ENCODE measurements at regions not wholly inside any gene's neighbourhood (a gene's known extent, or its start where the extent isn't known, plus 50 kb on each side); places are given as distances from the start of the nearest gene placed in this dataset.

DNA sequence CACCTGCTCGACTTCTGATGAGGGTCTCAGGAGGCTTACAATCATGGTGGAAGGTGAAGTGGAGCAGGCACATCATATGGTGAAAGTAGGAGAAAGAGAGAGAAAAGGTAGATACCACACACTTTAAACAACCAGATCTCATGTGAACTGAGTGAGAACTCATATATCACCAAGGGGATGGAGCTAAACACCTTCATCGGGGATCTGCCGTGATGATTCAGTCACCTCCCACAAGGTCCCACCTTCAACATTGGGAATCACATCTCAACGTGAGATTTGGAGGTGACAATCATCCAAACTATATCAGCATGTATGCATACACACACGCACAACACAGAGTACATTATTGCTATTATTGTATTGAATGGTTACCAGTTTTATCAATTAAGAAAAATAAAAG, 453.3 kb upstream of the NRSN1 start:
- no peak overlapping the region for H3K27ac ChIP-seq
- H3K36me3 ChIP-seq = no peaks in the 10 kb centered on the region
- no peak overlapping the region for H3K4me3 ChIP-seq (ENCODE audit: low read depth, low read length)
- TF ChIP-seq, protein P1, sequence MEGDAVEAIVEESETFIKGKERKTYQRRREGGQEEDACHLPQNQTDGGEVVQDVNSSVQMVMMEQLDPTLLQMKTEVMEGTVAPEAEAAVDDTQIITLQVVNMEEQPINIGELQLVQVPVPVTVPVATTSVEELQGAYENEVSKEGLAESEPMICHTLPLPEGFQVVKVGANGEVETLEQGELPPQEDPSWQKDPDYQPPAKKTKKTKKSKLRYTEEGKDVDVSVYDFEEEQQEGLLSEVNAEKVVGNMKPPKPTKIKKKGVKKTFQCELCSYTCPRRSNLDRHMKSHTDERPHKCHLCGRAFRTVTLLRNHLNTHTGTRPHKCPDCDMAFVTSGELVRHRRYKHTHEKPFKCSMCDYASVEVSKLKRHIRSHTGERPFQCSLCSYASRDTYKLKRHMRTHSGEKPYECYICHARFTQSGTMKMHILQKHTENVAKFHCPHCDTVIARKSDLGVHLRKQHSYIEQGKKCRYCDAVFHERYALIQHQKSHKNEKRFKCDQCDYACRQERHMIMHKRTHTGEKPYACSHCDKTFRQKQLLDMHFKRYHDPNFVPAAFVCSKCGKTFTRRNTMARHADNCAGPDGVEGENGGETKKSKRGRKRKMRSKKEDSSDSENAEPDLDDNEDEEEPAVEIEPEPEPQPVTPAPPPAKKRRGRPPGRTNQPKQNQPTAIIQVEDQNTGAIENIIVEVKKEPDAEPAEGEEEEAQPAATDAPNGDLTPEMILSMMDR (IDR thresholded peaks at IDR 0.05; ENCODE audit: low read depth, low read length) = no peak
- DNase-seq = no peak
- no peaks in the 10 kb centered on the region for H3K27me3 ChIP-seq (ENCODE audit: insufficient read depth, low read depth, severe bottlenecking)
- peaks cover 22% of the 10 kb centered on the region for H3K9me3 ChIP-seq (ENCODE audit: severe bottlenecking)

DNA sequence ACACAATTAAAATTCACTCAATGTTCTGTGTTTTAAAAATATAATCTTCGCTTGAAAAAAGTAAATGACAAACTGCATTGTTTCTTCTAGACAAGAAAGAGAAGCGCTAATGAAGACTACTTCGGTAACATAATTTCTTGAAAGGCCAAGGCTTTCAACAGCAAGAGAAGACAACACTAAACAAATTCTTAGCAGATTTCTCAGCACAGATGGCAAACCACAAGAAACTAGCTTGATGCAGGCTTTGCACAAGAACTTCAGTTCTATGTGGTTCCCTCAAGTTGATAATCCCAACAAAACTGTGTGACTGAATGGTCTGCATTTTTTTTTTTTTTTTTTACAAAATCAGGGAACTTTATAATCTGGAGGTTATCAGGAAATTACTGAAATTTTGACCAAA, 447.4 kb upstream of the NRSN1 start:
- H3K9me3 ChIP-seq (ENCODE audit: severe bottlenecking) = no peaks in the 10 kb centered on the region
- no peaks in the 10 kb centered on the region for H3K27me3 ChIP-seq (ENCODE audit: insufficient read depth, low read depth, severe bottlenecking)
- H3K27ac ChIP-seq = no peak overlapping the region
- no peak overlapping the region for H3K4me3 ChIP-seq (ENCODE audit: low read depth, low read length)
- TF ChIP-seq, protein P1 (IDR thresholded peaks at IDR 0.05; ENCODE audit: low read depth, low read length) = no peak
- no peak for DNase-seq
- H3K36me3 ChIP-seq = no peaks in the 10 kb centered on the region

DNA sequence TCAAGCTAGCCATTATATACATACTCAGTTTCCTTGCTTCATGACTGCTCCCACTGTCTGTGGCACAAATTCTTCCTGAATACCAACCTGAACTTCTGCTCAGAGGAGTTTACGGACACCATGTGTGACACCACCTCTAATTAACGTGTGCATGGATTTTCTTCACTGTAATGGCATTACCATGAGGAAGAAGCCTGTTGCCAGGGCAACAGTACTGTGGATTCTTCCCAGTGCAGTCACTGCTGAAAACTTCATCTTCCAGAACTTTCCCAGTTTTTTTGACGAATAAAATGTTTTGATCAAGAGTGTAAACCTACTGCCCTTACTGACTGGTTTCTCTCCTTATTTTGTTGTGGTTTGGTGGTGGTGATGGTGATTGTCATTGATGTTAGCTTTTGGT, 444.3 kb upstream of the NRSN1 start:
- H3K27ac ChIP-seq = no peak overlapping the region
- TF ChIP-seq, protein P1 (IDR thresholded peaks at IDR 0.05; ENCODE audit: low read depth, low read length) = no peak
- H3K9me3 ChIP-seq (ENCODE audit: severe bottlenecking) = no peaks in the 10 kb centered on the region
- no peak for DNase-seq
- no peak overlapping the region for H3K4me3 ChIP-seq (ENCODE audit: low read depth, low read length)
- H3K27me3 ChIP-seq (ENCODE audit: insufficient read depth, low read depth, severe bottlenecking) = no peaks in the 10 kb centered on the region
- no peaks in the 10 kb centered on the region for H3K36me3 ChIP-seq

DNA sequence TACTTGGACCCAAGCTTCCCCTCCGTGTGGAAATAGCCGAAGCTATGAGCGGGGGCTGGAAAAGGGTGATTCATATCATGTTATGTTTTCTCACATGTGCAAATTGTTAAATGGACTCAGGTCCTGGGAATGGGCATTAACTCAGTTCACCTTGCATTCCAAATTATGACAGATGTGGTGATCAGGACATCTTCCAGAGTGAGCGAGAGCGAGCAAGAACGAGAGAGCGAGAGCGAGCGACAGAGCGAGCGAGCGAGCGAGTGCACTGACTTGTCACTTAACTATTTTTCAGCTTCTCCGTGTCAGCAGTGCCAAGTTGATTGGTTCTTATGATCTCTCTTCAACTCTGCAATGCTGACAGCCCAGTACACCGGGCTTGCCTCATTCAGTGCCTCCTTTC, 437.4 kb upstream of the NRSN1 start:
- Histone ChIP-seq H3K4me3 (ENCODE audit: low read depth, low read length) (no peak overlapping the region), H3K36me3 (no peaks in the 10 kb centered on the region), H3K27me3 (ENCODE audit: insufficient read depth, low read depth, severe bottlenecking) (no peaks in the 10 kb centered on the region), H3K9me3 (ENCODE audit: severe bottlenecking) (no peaks in the 10 kb centered on the region), H3K27ac (no peak overlapping the region)
- DNase-seq = no peak
- TF ChIP-seq, protein P1 (IDR thresholded peaks at IDR 0.05; ENCODE audit: low read depth, low read length) = no peak

DNA sequence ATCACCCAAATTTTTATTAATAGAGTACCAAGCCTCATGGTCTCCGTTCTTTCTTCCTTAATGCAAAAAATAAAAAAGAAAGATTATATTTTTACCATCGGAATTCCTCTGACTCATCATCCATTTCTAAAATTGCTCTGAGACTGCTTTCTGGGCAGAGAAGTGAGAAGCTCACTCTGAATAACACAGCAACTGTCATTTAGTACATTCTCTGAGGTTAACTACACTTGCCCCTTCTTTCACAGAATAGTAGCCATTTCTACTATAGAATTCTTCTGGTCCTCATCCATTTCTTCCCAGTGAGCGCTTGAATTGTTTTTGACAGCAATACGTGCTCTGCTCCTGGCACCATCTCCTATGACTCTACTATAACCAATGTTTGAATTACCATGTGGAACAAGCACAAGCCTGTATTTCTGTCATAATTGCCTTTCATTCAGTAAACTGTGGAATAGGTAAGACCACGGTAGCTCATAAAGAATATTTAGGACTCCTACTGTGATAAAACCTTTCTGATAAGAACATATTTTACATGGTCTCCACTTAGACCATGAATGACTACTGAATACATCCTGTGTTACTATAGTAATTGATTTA, 435.5 kb upstream of the NRSN1 start:
- H3K27ac ChIP-seq = no peak overlapping the region
- H3K27me3 ChIP-seq (ENCODE audit: insufficient read depth, low read depth, severe bottlenecking) = no peaks in the 10 kb centered on the region
- no peak for DNase-seq
- H3K9me3 ChIP-seq (ENCODE audit: severe bottlenecking) = no peaks in the 10 kb centered on the region
- H3K4me3 ChIP-seq (ENCODE audit: low read depth, low read length) = no peak overlapping the region
- H3K36me3 ChIP-seq = no peaks in the 10 kb centered on the region
- TF ChIP-seq, protein P1 (IDR thresholded peaks at IDR 0.05; ENCODE audit: low read depth, low read length) = no peak

DNA sequence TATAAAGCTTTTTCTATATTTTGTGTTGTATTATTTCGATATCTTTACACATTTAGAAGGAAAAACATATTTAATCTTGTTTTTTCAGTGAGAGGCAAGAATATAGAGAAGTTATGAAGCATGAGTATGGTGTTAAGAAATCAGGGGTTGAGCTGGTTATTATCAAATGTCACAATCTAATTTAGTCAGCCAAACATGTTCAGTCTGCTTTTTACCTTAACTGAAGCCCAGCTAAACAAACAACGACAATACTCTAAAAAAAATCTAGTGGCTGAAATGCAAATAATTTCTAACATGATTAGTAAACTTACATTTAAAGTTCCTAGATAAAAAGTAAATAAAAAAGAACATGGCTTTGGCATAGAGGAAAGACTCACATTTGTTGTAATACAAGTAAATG, 433.8 kb upstream of the NRSN1 start:
- no peak overlapping the region for H3K4me3 ChIP-seq (ENCODE audit: low read depth, low read length)
- DNase-seq = no peak
- H3K9me3 ChIP-seq (ENCODE audit: severe bottlenecking) = no peaks in the 10 kb centered on the region
- no peaks in the 10 kb centered on the region for H3K27me3 ChIP-seq (ENCODE audit: insufficient read depth, low read depth, severe bottlenecking)
- H3K27ac ChIP-seq = no peak overlapping the region
- H3K36me3 ChIP-seq = no peaks in the 10 kb centered on the region
- TF ChIP-seq, protein P1 (IDR thresholded peaks at IDR 0.05; ENCODE audit: low read depth, low read length) = no peak
